ENCODE measurements at regions not wholly inside any gene's neighbourhood (a gene's known extent, or its start where the extent isn't known, plus 50 kb on each side); places are given as distances from the start of the nearest gene placed in this dataset.

DNA sequence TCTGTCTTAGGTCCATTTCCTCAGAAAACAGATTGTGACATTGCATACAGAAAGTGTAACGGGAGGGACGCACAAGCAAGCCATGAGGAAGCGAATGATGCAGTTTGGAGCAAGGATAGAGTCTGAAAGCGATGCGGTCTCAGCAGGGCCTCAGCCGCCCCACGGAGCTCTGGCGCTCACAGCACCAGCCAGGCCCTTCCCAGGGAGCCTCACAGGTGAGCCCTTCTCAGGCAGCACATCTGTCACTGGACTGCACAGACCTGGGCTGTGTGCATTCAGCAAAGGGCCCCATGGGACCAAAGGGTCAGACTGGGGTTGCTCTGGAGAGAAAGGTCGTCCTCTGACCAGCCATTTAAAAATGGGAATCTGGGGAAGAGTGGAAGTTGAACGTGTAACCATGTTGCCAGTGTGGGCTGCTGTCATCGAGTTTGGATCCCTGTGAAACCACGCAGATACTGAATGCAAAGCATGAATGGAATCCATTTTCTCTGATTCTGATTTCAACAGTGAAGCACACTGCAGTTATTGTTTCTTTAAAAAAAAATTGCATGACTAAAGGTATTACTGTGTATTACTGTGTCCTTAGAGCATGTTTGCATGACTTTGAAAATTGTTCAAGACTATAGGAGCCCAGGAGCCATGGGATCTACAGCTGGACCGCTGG, 350.0 kb upstream of the AKR1E2 start:
- DNase-seq, result no peak

DNA sequence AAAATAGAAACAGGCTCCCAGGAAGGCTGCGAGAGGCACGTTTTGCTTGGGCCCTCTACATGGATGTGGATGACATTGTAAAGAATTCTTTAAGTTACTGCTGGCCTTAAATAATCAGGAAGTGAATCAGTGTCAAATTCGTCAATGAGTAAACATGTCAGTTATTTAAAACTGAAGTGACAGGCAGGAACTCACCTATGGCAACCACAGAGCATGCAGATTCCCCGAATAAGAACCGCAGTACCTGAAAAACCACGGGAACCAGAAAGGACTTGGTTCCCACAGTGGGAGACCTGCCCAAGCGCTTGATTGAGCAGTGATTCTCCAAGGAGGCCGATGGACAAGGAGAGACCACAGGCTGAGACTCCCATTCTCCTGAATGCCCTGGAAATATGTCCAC, 351.2 kb upstream of the AKR1E2 start:
- no peak for DNase-seq

GRCh38 chr10:4473977-4474376, 352.0 kb upstream of the AKR1E2 start:
- DNase-seq, result no peak

DNA sequence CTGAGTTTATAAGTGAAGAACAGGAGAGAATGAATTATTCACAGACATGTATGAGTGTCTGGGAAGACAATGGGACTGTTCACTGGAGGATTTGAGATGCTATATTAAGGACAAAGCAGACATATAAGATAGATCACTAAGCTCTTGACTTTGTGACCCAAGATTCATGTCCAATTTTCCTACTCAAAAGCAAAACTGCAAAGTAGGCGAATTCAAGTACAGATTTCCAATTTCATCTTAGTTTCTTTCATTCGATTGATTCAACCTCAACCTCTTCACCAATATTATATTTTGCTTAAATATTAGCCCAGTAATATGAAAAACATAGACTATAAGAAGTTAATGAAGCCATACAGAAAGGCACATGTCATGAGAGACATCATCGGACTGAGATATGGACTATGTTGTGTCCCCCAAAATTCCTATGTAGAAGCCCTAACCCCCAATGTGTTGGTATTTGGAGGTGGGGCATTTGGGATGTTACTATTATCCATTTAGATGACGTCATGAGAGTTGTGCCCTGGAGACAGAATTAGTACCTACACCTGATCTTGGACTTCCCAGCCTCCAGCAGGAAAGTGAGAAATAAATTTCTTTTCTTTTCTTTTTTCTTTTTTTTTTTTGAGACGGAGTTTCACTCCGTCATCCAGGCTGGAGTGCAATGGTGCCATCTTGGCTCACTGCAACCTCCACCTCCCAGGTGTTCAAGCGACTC, 353.7 kb upstream of the AKR1E2 start:
- DNase-seq, result no peak

DNA sequence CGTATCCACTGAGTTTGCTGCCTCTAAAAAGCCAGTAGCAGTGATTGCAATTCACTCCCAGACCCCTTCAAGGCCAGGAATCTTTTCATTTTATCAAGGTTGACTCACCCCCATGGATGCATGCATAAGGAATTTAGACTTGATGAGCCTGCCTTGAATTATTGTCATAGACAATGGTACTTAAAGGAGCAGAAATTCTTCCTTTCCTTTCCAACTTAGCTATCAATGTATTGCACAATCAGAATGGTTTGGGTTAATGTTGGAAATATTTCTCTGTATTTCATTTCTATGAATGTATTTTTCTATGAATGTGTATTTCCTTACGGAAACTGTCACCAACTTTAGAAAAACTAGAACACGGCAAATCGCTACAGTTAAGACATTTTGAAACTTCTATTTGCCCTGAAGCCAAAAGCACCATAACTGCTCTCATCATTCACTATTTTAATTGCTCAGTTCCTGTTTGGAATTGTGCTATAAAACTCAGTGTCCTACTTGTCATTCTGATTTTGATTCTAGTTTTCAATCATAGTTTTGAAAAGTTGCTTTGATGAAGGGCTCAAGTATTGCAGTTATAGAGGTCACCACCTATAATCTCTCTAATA, 355.7 kb upstream of the AKR1E2 start:
- DNase-seq, result no peak

DNA sequence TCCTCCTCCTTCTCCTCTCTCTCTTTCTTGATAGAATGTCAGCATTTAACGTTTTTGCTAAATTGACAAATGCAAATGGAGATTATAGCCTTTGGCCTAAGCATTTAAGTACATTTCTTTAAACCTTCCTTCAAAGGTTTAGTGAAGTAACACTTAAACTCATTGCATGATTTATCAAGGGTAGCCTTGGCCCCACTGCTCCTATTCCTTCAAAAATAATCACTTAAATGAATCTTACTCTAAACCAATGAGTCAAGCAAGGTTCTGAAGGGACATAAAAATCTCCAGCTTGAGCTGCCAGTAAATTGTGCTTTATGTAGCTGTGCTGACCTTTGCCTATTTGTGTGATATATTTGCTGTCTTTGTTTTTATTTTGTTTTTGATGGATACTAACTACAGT, 358.5 kb upstream of the AKR1E2 start:
- no peak for DNase-seq

- no peak for DNase-seq
Observed at GRCh38 chr10:4460267-4460666, 365.7 kb upstream of the AKR1E2 start.

DNA sequence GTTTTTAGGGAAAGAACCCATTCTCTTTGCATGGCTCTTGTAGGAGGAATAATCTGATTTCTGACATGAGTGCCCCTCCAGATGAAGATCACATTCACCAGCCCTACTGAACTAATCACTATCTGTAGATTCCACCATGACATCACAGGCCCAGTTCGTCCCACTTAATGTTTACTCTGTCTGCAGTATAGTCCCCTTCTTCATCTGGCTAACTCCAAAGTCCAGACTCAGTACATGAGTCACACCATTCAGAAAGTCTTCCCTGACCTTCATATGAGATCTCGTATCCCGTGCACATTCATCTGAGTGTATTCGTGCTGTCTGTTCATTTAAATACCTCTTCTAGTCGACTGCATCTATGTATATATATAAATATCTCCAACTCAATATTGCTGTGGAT, 366.5 kb upstream of the AKR1E2 start:
- DNase-seq, result no peak

- no peak for DNase-seq
Observed at GRCh38 chr10:4457597-4457996, 368.4 kb upstream of the AKR1E2 start.

DNA sequence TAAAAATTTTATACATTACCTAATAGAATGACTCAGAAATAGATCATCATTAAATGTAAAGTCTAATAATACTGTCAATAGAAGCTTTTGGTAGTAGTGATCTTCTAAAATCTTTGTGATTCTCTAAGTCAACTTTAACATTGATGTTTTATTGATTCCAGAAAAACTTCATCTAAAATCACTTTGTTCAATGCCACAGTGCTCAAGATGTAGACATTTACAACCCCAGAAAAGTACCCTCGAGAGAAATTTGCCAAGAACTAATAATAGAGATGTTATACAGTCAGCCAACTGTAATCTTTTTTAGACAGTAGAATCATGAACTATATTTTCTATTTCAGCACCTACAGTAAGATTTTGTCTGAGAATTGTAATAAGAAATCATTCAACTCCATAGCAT, 369.2 kb upstream of the AKR1E2 start:
- DNase-seq, result no peak

- peak in 1 of 2 experiments; percentile 0 for DNase-seq
Observed at GRCh38 chr10:4456279-4456678, 369.7 kb upstream of the AKR1E2 start.

DNA sequence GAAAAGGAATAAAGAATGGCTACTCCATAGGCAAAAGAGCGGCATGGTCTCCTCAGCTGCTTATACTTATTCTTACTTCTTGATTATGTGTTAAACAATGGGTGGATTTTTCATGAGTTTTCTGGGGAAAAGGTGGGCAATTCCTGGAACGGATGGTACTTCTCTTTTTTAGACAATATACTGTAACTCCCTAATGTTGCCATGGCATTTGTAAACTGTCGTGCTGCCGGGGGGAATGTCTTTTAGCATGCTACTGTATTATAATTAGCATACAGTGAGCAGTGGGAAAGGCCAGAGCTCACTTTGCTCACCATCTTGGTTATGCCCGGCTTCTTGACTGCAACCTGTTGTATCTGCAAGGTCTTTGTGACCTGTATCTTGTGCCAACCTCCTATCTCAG, 372.1 kb upstream of the AKR1E2 start:
- no peak for DNase-seq

GRCh38 chr10:4453276-4453675, 372.7 kb upstream of the AKR1E2 start:
- DNase-seq, result no peak

DNA sequence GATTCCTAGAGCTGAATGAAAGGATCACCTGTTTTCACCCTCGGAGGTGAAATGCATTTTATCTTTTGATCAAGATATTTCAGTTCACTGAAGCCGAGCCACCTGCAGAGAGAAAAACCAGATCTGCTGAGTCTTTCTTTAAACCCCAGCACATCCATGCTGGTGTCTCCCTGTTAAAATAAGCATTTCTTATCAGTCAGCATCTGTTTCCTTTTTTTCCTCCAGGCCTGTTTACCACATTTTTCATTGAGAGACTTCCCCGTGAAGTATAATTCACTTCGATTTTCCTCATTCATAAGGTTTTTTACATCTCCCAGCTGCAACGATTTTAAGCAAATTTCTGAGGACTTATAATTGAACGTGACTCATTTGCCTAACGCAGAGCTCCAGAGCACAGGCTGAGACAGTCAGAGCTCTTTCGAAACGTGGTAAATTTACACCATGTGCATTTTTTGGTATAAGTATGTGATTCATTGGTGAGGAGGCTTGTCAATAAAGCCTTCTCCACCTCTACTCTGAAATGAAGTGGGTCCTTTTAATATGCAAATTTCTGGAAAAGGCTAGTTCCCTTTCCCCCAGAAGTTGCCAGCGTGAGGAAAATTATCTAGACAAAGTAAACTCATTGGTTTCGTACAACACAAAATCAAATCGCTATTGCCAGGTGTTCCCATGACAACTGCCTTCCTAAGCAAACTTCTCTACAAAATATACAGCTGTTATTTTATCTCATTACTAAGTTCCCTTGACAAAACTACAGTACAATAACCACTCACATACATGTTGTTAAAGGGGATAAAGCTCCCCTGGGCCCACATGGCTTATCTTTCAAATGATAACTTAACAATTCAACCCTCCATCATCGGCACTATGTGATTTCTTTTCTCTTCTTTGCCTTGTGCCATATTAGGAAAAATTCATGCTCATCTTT, 374.8 kb upstream of the AKR1E2 start:
- DNase-seq, result no peak

- no peak for DNase-seq
Observed at GRCh38 chr10:4450169-4450568, 375.8 kb upstream of the AKR1E2 start.

DNA sequence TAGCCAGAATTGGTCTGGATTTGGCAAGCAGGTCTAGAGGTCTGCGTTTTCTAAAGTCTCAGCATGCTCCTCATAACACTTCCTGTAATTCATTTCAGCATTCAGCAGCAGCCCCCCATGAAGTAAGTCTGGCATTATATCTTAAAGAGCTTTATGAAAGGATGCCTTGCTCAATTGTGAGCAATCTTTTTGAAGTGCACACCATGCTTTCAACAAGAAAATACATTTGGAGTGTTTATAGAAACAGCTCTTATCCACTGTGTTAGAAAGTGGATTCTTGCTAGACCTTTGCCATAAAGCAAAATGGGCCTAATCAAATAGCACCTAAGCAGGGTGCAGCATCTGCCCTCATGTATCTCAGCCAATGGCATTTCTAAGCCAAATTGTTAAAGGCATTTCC, 378.0 kb upstream of the AKR1E2 start:
- no peak for DNase-seq

GRCh38 chr10:4443419-4443818, 382.6 kb upstream of the AKR1E2 start:
- DNase-seq, result no peak

GRCh38 chr10:4442296-4442695, 383.7 kb upstream of the AKR1E2 start:
- DNase-seq, result no peak

GRCh38 chr10:4440260-4440659, 385.7 kb upstream of the AKR1E2 start:
- DNase-seq, result no peak

DNA sequence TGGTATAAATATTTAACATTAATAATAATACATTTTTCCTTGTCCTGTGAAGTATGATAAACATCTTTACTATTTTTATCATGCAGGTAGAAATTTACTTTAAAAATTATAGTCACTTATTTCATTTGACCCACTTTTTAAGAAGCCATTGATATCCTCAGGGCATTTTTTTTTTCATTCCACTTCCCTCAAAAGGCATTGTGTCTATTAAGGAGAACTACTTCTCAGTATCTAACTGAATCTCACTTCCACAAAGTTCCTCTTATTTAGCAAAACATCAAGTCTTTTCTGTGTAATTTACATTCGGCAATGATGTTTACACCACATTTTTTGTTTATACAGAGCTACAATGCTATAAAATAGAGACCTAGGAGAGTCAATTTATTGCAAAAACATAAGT, 388.2 kb upstream of the AKR1E2 start:
- DNase-seq, result no peak

DNA sequence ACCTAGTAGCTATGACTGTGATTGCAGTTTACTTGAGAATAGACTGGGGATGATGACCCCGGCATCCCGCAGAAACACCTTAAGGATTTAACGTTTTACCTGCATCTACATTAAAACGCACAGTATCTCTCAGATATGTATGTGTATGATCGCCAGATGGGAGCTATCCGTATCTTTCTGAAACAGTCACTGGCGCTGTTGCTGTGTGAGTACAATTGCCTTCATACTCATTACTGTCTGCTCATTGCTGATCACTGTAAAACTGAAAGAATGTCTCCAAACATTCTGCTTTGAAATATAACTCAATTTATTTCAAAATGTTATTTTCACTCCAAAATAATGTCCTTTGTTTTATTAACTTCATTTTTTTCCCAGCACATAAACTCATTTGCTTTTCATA, 388.9 kb upstream of the AKR1E2 start:
- no peak for DNase-seq

- DNase-seq, result no peak
Observed at GRCh38 chr10:4436103-4436502, 389.9 kb upstream of the AKR1E2 start.

- no peak for DNase-seq
Observed at GRCh38 chr10:4434516-4435071, 391.4 kb upstream of the AKR1E2 start.

Measured in NCI-H1930 (cell line).